ENCODE measurements at regions not wholly inside any gene's neighbourhood (a gene's known extent, or its start where the extent isn't known, plus 50 kb on each side); places are given as distances from the start of the nearest gene placed in this dataset.

DNA sequence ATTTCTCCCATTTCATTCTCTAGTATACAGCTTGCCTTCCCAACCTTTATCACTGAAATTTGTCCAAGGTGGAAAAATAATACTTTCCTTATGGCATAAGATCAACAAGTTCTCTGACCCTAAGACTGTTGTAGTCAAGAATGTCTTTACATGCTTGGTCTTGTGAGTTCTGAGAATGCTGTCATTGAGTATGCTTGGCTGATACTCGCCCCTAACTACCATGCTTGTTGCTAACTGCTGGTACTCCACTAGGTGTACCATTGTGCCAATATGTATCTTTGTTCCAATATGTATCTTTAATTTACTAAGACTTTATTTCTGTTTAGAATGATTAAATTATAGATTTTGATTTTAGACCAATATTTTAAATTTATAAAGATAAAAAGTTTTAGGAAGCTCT, 796.4 kb downstream of the PCDH7 start:
- ATAC-seq (ENCODE audit: poor library complexity): no peak
- H3K27ac Mint-ChIP-seq: no peak overlapping the region
- Histone ChIP-seq H3K36me3 (ENCODE audit: insufficient read depth, low read length) (no peaks in the 10 kb centered on the region), H3K4me3 (ENCODE audit: low read length) (no peak overlapping the region), H3K4me1 (ENCODE audit: insufficient read depth, low read length) (no peaks in the 10 kb centered on the region), H3K9me3 (ENCODE audit: control insufficient read depth in 1 of 2, insufficient read depth in 1 of 2, low read length in 2 of 2) (no peaks in the 10 kb centered on the region), H3K27ac (ENCODE audit: low read depth in 1 of 2, low read length in 2 of 2) (no peak overlapping the region), H3K27me3 (ENCODE audit: control insufficient read depth in 1 of 2, insufficient read depth in 2 of 2, low read length in 2 of 2) (no peaks in the 10 kb centered on the region)
- intact Hi-C loops (cut with DNase I, micrococcal nuclease): no loop called here
- H3K4me1 Mint-ChIP-seq (ENCODE audit: low read depth): no peaks in the 10 kb centered on the region
- peaks cover 11% of the 10 kb centered on the region for H3K9me3 Mint-ChIP-seq
- POLR2A ChIA-PET: no interaction called here
- no peak for DNase-seq
- H3K36me3 Mint-ChIP-seq (ENCODE audit: low read depth): no peaks in the 10 kb centered on the region
- TF ChIP-seq, protein P1, sequence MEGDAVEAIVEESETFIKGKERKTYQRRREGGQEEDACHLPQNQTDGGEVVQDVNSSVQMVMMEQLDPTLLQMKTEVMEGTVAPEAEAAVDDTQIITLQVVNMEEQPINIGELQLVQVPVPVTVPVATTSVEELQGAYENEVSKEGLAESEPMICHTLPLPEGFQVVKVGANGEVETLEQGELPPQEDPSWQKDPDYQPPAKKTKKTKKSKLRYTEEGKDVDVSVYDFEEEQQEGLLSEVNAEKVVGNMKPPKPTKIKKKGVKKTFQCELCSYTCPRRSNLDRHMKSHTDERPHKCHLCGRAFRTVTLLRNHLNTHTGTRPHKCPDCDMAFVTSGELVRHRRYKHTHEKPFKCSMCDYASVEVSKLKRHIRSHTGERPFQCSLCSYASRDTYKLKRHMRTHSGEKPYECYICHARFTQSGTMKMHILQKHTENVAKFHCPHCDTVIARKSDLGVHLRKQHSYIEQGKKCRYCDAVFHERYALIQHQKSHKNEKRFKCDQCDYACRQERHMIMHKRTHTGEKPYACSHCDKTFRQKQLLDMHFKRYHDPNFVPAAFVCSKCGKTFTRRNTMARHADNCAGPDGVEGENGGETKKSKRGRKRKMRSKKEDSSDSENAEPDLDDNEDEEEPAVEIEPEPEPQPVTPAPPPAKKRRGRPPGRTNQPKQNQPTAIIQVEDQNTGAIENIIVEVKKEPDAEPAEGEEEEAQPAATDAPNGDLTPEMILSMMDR (IDR thresholded peaks at IDR 0.05): no peak
- H3K27me3 Mint-ChIP-seq: no peaks in the 10 kb centered on the region
- CTCF ChIA-PET: no interaction called here
- H3K4me3 Mint-ChIP-seq: no peak overlapping the region

- no peak for DNase-seq
Measured at GRCh38 chr4:31518796-31519250, 798.7 kb downstream of the PCDH7 start.

GRCh38 chr4:31530555-31530954, 810.4 kb downstream of the PCDH7 start:
- peaks cover 20% of the 10 kb centered on the region for H3K9me3 Mint-ChIP-seq
- no peaks in the 10 kb centered on the region for H3K36me3 ChIP-seq (ENCODE audit: insufficient read depth, low read length)
- CTCF ChIA-PET: no interaction called here

More at GRCh38 chr4:31518796-31519250, 798.7 kb downstream of the PCDH7 start:
- Mint-ChIP-seq H3K27ac (no peak overlapping the region), H3K27me3 (no peaks in the 10 kb centered on the region), H3K9me3 (peaks cover 8% of the 10 kb centered on the region), H3K4me1 (ENCODE audit: low read depth) (no peaks in the 10 kb centered on the region), H3K4me3 (no peak overlapping the region), H3K36me3 (ENCODE audit: low read depth) (no peaks in the 10 kb centered on the region)
- H3K4me1 ChIP-seq (ENCODE audit: insufficient read depth, low read length): no peaks in the 10 kb centered on the region
- ChIA-PET POLR2A (no interaction called here), CTCF (no interaction called here)
- no peak overlapping the region for H3K27ac ChIP-seq (ENCODE audit: low read depth in 1 of 2, low read length in 2 of 2)
- no peaks in the 10 kb centered on the region for H3K9me3 ChIP-seq (ENCODE audit: control insufficient read depth in 1 of 2, insufficient read depth in 1 of 2, low read length in 2 of 2)
- TF ChIP-seq, protein P1 (IDR thresholded peaks at IDR 0.05): no peak
- no peak overlapping the region for H3K4me3 ChIP-seq (ENCODE audit: low read length)
- intact Hi-C loops (cut with DNase I, micrococcal nuclease): no loop called here
- no peaks in the 10 kb centered on the region for H3K36me3 ChIP-seq (ENCODE audit: insufficient read depth, low read length)
- no peak for ATAC-seq (ENCODE audit: poor library complexity)
- no peaks in the 10 kb centered on the region for H3K27me3 ChIP-seq (ENCODE audit: control insufficient read depth in 1 of 2, insufficient read depth in 2 of 2, low read length in 2 of 2)

More at GRCh38 chr4:31530555-31530954, 810.4 kb downstream of the PCDH7 start:
- POLR2A ChIA-PET: no interaction called here
- Mint-ChIP-seq H3K27me3 (no peaks in the 10 kb centered on the region), H3K36me3 (ENCODE audit: low read depth) (no peaks in the 10 kb centered on the region), H3K27ac (no peak overlapping the region), H3K4me3 (no peak overlapping the region), H3K4me1 (ENCODE audit: low read depth) (no peaks in the 10 kb centered on the region)
- TF ChIP-seq, protein P1 (IDR thresholded peaks at IDR 0.05): no peak
- Histone ChIP-seq H3K9me3 (ENCODE audit: control insufficient read depth in 1 of 2, insufficient read depth in 1 of 2, low read length in 2 of 2) (peaks cover 4 to 16% of the 10 kb centered on the region in 2 experiments), H3K27ac (ENCODE audit: low read depth in 1 of 2, low read length in 2 of 2) (no peak overlapping the region), H3K27me3 (ENCODE audit: control insufficient read depth in 1 of 2, insufficient read depth in 2 of 2, low read length in 2 of 2) (no peaks in the 10 kb centered on the region), H3K4me1 (ENCODE audit: insufficient read depth, low read length) (no peaks in the 10 kb centered on the region), H3K4me3 (ENCODE audit: low read length) (no peak overlapping the region)
- intact Hi-C loops (cut with DNase I, micrococcal nuclease): no loop called here
- no peak for DNase-seq
- ATAC-seq (ENCODE audit: poor library complexity): no peak
